Pancreas (tissue), 10 donors: ENCODE measurements at regions not wholly inside any gene's neighbourhood (a gene's known extent, or its start where the extent isn't known, plus 50 kb on each side); places are given as distances from the start of the nearest gene placed in this dataset.

Source experiments
- ATAC-seq, 4 donors: fragments of 200-7000 bp; cut with Tn5 transposase; one replicate each; pipeline versions ENCODE4 v1.8.0 to v1.9.1; 2020; ENCODE audit warnings: mild to moderate bottlenecking in 4 of 4, moderate library complexity in 4 of 4
- DNase-seq, 6 donors: peaks; one replicate each; pipeline ENCODE4 v3.0.0-alpha.2; 2020
- FAIRE-seq: peaks from 2 replicates; lab custom pipeline; 2012; peaks lifted over from hg19 to GRCh38; lab: Jason Lieb, UNC
- H3K27ac ChIP-seq, 4 donors: fragments of 200-600 bp; sonication (generic); 1 replicate in 3 of 4; 2 replicates in 1 of 4; pipeline versions ENCODE4 v1.5.0 to v1.8.0; 2020
- H3K27me3 ChIP-seq, 4 donors: fragments of 200-600 bp; one replicate each; pipeline ENCODE4 v1.8.0; 2021
- H3K36me3 ChIP-seq, 3 donors: fragments of 200-600 bp; sonication (generic) in 1 of 3; one replicate each; pipeline versions ENCODE4 v1.5.0 to v1.8.0; 2020 to 2021
- H3K4me1 ChIP-seq, 3 donors: fragments of 200-600 bp; one replicate each; pipeline ENCODE4 v1.8.0; 2021
- H3K4me3 ChIP-seq, 4 donors: fragments of 200-600 bp; sonication (generic) in 2 of 4; one replicate each; pipeline versions ENCODE4 v1.5.0 to v1.8.0; 2020 to 2021
- H3K9me3 ChIP-seq, 4 donors: fragments of 200-600 bp; one replicate each; pipeline ENCODE4 v1.8.0; 2021
- WGBS, 2 donors: extraction: QIAGEN DNeasy Blood & Tissue Kit; methylation state at CpG; one replicate each; pipeline ENCODE4 v1.1.7; 2013; 5-methylcytosine and 5-hydroxymethylcytosine counted together
- intact Hi-C, 3 donors: fragments of 100-400 bp; cut with DNase I; formaldehyde crosslinking; loops; one replicate each; pipeline versions ENCODE4 v1.11.1 to v1.14.2; 2022
- TF ChIP-seq, protein P1 (sequence below), 4 donors: fragments of 200-600 bp; sonication (generic) in 3 of 4; IDR thresholded peaks; one replicate each; pipeline versions ENCODE4 v1.5.0 to v1.8.0; 2021; ENCODE audit warnings: antibody characterized with exemption in 4 of 4
- donor health status: healthy with polysubstance abuse.
- donor health status: DM: no; HTN: no; CAD: no; lungs with moderate emphysema.
- donor health status: DM: no; HTN: no; CAD: no.
- donor health status: control.
- donor health status: control.
- donor health status: Bipolar disorder and iron deficiency.
- donor health status: DM: yes; HTN: yes; CAD: no.
- donor health status: DM: no; HTN: no; CAD: no.
- donor health status: DM: no; HTN: no; CAD: no.
- donor health status: DM: yes; HTN: yes; CAD: no.

DNA sequence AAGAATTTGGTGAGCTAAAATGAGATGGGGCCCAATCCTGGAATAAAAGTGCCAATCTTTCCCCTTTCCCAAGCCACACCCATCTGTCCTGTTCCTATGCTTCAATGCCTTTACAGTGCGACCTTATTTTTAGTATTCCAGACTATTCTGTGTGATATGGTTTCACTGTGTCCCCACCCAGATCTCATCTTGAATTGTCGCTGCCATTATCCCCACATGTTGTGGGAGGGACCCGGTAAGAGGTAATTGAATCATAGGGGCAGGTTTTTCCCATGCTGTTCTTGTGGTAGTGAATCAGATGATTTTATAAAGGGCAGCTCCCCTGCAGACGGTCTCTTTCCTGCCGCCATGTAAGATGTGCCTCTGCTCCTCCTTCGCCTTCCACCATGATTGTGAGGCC is 129.3 kb upstream of the KIF26B start:
- H3K27ac ChIP-seq, result no peak overlapping the region
- TF ChIP-seq, protein P1, sequence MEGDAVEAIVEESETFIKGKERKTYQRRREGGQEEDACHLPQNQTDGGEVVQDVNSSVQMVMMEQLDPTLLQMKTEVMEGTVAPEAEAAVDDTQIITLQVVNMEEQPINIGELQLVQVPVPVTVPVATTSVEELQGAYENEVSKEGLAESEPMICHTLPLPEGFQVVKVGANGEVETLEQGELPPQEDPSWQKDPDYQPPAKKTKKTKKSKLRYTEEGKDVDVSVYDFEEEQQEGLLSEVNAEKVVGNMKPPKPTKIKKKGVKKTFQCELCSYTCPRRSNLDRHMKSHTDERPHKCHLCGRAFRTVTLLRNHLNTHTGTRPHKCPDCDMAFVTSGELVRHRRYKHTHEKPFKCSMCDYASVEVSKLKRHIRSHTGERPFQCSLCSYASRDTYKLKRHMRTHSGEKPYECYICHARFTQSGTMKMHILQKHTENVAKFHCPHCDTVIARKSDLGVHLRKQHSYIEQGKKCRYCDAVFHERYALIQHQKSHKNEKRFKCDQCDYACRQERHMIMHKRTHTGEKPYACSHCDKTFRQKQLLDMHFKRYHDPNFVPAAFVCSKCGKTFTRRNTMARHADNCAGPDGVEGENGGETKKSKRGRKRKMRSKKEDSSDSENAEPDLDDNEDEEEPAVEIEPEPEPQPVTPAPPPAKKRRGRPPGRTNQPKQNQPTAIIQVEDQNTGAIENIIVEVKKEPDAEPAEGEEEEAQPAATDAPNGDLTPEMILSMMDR (IDR thresholded peaks at IDR 0.05), result no peak
- H3K36me3 ChIP-seq, result no peaks in the 10 kb centered on the region
- no peak overlapping the region for H3K4me3 ChIP-seq
- 96 to 99% methylated on average over 6 of the region's 6 CpGs for WGBS, 2 donors
- FAIRE-seq (no peak), ATAC-seq (no peak), DNase-seq (no peak)
- no peaks in the 10 kb centered on the region for H3K27me3 ChIP-seq
- no peaks in the 10 kb centered on the region for H3K9me3 ChIP-seq
- no peaks in the 10 kb centered on the region for H3K4me1 ChIP-seq
- intact Hi-C loops, result no loop called here

- Histone ChIP-seq H3K36me3 (no peaks in the 10 kb centered on the region), H3K27me3 (no peaks in the 10 kb centered on the region), H3K9me3 (no peaks in the 10 kb centered on the region), H3K4me1 (no peaks in the 10 kb centered on the region), H3K4me3 (no peak overlapping the region), H3K27ac (no peak overlapping the region)
- DNase-seq, result no peak
- 97 to 98% methylated on average over 2 of the region's 2 CpGs for WGBS, 2 donors
- intact Hi-C loops, result no loop called here
- no peak for FAIRE-seq
- no peak for ATAC-seq
- TF ChIP-seq, protein P1 (IDR thresholded peaks at IDR 0.05), result no peak
Measured at GRCh38 chr1:245023222-245023621, 131.6 kb upstream of the KIF26B start.

DNA sequence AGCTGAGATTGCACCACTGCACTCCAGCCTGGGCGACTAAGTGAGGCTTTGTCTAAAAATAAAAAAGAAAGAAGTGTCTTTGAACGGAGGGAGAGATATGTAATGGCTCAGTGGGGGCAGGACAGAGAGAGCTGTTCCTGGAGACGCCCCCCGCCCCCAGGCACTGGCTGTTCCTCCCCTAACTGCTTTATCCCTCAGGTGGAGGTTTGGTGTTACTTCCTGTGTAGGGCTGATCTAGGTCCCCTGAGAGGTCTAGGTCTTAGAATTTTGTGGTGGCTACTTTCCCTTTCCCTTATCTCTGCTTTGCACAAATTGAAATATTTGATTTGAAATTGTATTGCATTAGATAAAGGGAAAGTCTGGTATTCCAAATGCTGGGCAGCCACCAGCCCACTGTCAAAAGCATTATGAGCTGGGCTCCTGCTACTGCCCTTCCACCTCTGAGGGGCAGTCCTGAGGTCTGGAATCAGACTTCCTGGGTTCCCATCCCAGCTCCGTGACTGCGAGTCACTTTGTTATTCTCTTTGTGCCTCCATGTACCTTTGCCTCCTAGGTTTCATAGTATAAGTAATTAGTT is 134.8 kb upstream of the KIF26B start:
- TF ChIP-seq, protein P1 (IDR thresholded peaks at IDR 0.05), result no peak
- no peaks in the 10 kb centered on the region for H3K4me1 ChIP-seq
- intact Hi-C loops, result no loop called here
- H3K27ac ChIP-seq, result no peak overlapping the region
- 83 to 95% methylated on average over 6 of the region's 6 CpGs for WGBS, 2 donors
- no peak overlapping the region for H3K4me3 ChIP-seq
- ATAC-seq (no peak), DNase-seq (no peak), FAIRE-seq (no peak)
- no peaks in the 10 kb centered on the region for H3K9me3 ChIP-seq
- no peaks in the 10 kb centered on the region for H3K36me3 ChIP-seq
- no peaks in the 10 kb centered on the region for H3K27me3 ChIP-seq

- Histone ChIP-seq H3K27me3 (no peaks in the 10 kb centered on the region), H3K9me3 (no peaks in the 10 kb centered on the region), H3K36me3 (no peaks in the 10 kb centered on the region), H3K4me3 (no peak overlapping the region), H3K27ac (no peak overlapping the region), H3K4me1 (no peaks in the 10 kb centered on the region)
- intact Hi-C loops, result no loop called here
- 77 to 84% methylated on average over 4 of the region's 4 CpGs for WGBS, 2 donors
- TF ChIP-seq, protein P1 (IDR thresholded peaks at IDR 0.05), result no peak
- no peak for FAIRE-seq
- no peak for ATAC-seq
- DNase-seq, result no peak
Measured at GRCh38 chr1:245016700-245017099, 138.1 kb upstream of the KIF26B start.

DNA sequence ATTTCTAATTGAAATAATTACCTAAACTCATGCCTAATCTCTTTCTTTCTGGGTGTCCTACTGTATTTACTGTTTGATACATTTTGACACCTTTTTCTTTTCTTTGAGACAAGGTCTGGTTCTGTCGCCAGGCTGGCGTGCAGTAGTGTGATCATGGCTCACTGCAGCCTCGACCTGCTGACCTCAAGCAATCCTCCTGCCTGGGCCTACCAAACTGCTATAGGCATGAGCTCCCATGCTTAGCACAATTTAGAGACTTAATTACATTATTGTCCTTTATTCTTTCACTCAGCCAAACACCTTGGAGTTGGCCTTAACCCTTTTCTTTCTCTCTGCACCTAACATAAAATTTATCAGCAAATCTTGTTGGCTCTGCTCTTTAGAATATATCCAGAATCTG is 139.8 kb upstream of the KIF26B start:
- H3K4me3 ChIP-seq, result no peak overlapping the region
- no peaks in the 10 kb centered on the region for H3K27me3 ChIP-seq
- DNase-seq, result no peak
- 81 to 83% methylated on average over 3 of the region's 3 CpGs for WGBS, 2 donors
- H3K36me3 ChIP-seq, result no peaks in the 10 kb centered on the region
- TF ChIP-seq, protein P1 (IDR thresholded peaks at IDR 0.05), result no peak
- intact Hi-C loops, result no loop called here
- ATAC-seq, result no peak
- no peak overlapping the region for H3K27ac ChIP-seq
- H3K9me3 ChIP-seq, result no peaks in the 10 kb centered on the region
- FAIRE-seq, result no peak
- H3K4me1 ChIP-seq, result no peaks in the 10 kb centered on the region
